CMK (cell line): ENCODE measurements at regions not wholly inside any gene's neighbourhood (a gene's known extent, or its start where the extent isn't known, plus 50 kb on each side); places are given as distances from the start of the nearest gene placed in this dataset.

Experiments
- DNase-seq: peaks from one replicate; pipeline ENCODE4 v3.0.0-alpha.2; 2010; ENCODE audit warnings: low read depth

- DNase-seq = no peak
Observed at GRCh38 chr1:184319879-184320278, 67.0 kb upstream of the C1orf21 start.

- no peak for DNase-seq
Observed at GRCh38 chr1:184322253-184322652, 64.6 kb upstream of the C1orf21 start.

GRCh38 chr1:184324972-184325371, 61.9 kb upstream of the C1orf21 start:
- no peak for DNase-seq

GRCh38 chr1:184326278-184326677, 60.6 kb upstream of the C1orf21 start:
- DNase-seq = no peak

- no peak for DNase-seq
Observed at GRCh38 chr1:184329245-184329953, 57.4 kb upstream of the C1orf21 start.

GRCh38 chr1:184329962-184330868, 56.6 kb upstream of the C1orf21 start:
- no peak for DNase-seq

- no peak for DNase-seq
Observed at GRCh38 chr1:184330875-184331274, 56.0 kb upstream of the C1orf21 start.
